HEK293 (cell line): ENCODE measurements at regions not wholly inside any gene's neighbourhood (a gene's known extent, or its start where the extent isn't known, plus 50 kb on each side); places are given as distances from the start of the nearest gene placed in this dataset.

Experiments
- CTCF ChIP-seq: fragments of 450-650 bp; formaldehyde crosslinking; IDR thresholded peaks from 2 replicates; pipeline ENCODE4 v1.5.1; 2016; ENCODE audit warnings: missing biosample characterization, missing genetic modification characterization
- KLF9 ChIP-seq: fragments of 450-650 bp; formaldehyde crosslinking; IDR thresholded peaks from 2 replicates; pipeline ENCODE4 v1.5.1; 2016; ENCODE audit warnings: missing biosample characterization, missing genetic modification characterization, low read depth
- MYNN ChIP-seq: fragments of 450-650 bp; formaldehyde crosslinking; IDR thresholded peaks from 2 replicates; pipeline ENCODE4 v1.5.1; 2016; ENCODE audit warnings: missing biosample characterization, missing genetic modification characterization, borderline replicate concordance
- SETDB1 ChIP-seq: IDR thresholded peaks from one replicate; pipeline ENCODE4 v1.6.1; 2017; ENCODE audit warnings: mild to moderate bottlenecking, low read length, moderate library complexity, mixed read lengths; ENCODE audit not compliant: insufficient read length
- YY1 ChIP-seq: fragments of 450-650 bp; formaldehyde crosslinking; IDR thresholded peaks from 2 replicates; pipeline ENCODE4 v1.5.1; 2018; ENCODE audit warnings: missing biosample characterization, missing genetic modification characterization
- ZBTB49 ChIP-seq: fragments of 450-650 bp; formaldehyde crosslinking; IDR thresholded peaks from 2 replicates; pipeline ENCODE4 v1.5.1; 2016; ENCODE audit warnings: missing biosample characterization, missing genetic modification characterization, low read depth
- ZNF335 ChIP-seq: fragments of 450-650 bp; formaldehyde crosslinking; conservative IDR thresholded peaks from 2 replicates; pipeline ENCODE4 v1.5.1; 2016; ENCODE audit warnings: missing biosample characterization, missing genetic modification characterization
- ZNF350 ChIP-seq: fragments of 450-650 bp; formaldehyde crosslinking; IDR thresholded peaks from 2 replicates; pipeline ENCODE4 v1.5.0; 2017; ENCODE audit warnings: missing biosample characterization, mild to moderate bottlenecking, missing genetic modification characterization
- ZNF639 ChIP-seq: fragments of 450-650 bp; formaldehyde crosslinking; IDR thresholded peaks from 2 replicates; pipeline ENCODE4 v1.5.1; 2016; ENCODE audit warnings: missing biosample characterization, missing genetic modification characterization
- ZNF670 ChIP-seq: fragments of 450-650 bp; formaldehyde crosslinking; IDR thresholded peaks from 2 replicates; pipeline ENCODE4 v1.5.1; 2016; ENCODE audit warnings: missing biosample characterization, missing genetic modification characterization, low read depth

- TF ChIP-seq CTCF (tag by site-specific recombination): peak; percentile 68
- TF ChIP-seq SETDB1: no peak
- no peak for TF ChIP-seq KLF9 (tag by site-specific recombination)
- no peak for TF ChIP-seq MYNN (tag by site-specific recombination)
- no peak for TF ChIP-seq ZBTB49 (tag by site-specific recombination)
- TF ChIP-seq YY1: no peak
- TF ChIP-seq ZNF350 (tag by site-specific recombination): no peak
- TF ChIP-seq ZNF670: no peak
- no peak for TF ChIP-seq ZNF335
- no peak for TF ChIP-seq ZNF639 (tag by site-specific recombination)
Observed at GRCh38 chr12:123043536-123044001, 63.1 kb downstream of the ARL6IP4 start.
